Pancreas (tissue), 10 donors: ENCODE measurements at regions not wholly inside any gene's neighbourhood (a gene's known extent, or its start where the extent isn't known, plus 50 kb on each side); places are given as distances from the start of the nearest gene placed in this dataset.

Experiments
- ATAC-seq, 4 donors: fragments of 200-7000 bp; cut with Tn5 transposase; one replicate each; pipeline versions ENCODE4 v1.8.0 to v1.9.1; 2020; ENCODE audit warnings: mild to moderate bottlenecking in 4 of 4, moderate library complexity in 4 of 4
- DNase-seq, 6 donors: peaks; one replicate each; pipeline ENCODE4 v3.0.0-alpha.2; 2020
- FAIRE-seq: peaks from 2 replicates; lab custom pipeline; 2012; peaks lifted over from hg19 to GRCh38; lab: Jason Lieb, UNC
- H3K27ac ChIP-seq, 4 donors: fragments of 200-600 bp; sonication (generic); 1 replicate in 3 of 4; 2 replicates in 1 of 4; pipeline versions ENCODE4 v1.5.0 to v1.8.0; 2020
- H3K27me3 ChIP-seq, 4 donors: fragments of 200-600 bp; one replicate each; pipeline ENCODE4 v1.8.0; 2021
- H3K36me3 ChIP-seq, 3 donors: fragments of 200-600 bp; sonication (generic) in 1 of 3; one replicate each; pipeline versions ENCODE4 v1.5.0 to v1.8.0; 2020 to 2021
- H3K4me1 ChIP-seq, 3 donors: fragments of 200-600 bp; one replicate each; pipeline ENCODE4 v1.8.0; 2021
- H3K4me3 ChIP-seq, 4 donors: fragments of 200-600 bp; sonication (generic) in 2 of 4; one replicate each; pipeline versions ENCODE4 v1.5.0 to v1.8.0; 2020 to 2021
- H3K9me3 ChIP-seq, 4 donors: fragments of 200-600 bp; one replicate each; pipeline ENCODE4 v1.8.0; 2021
- WGBS, 2 donors: extraction: QIAGEN DNeasy Blood & Tissue Kit; methylation state at CpG; one replicate each; pipeline ENCODE4 v1.1.7; 2013; 5-methylcytosine and 5-hydroxymethylcytosine counted together
- intact Hi-C, 3 donors: fragments of 100-400 bp; cut with DNase I; formaldehyde crosslinking; loops; one replicate each; pipeline versions ENCODE4 v1.11.1 to v1.14.2; 2022
- microRNA-seq, 2 donors: library from miRNA; unstranded; fragments of <30 nt; microRNA quantifications; one replicate each; pipeline versions ENCODE4 to v1.1.0, GENCODE V29; 2019 to 2020
- TF ChIP-seq, protein P1 (sequence below), 4 donors: fragments of 200-600 bp; sonication (generic) in 3 of 4; IDR thresholded peaks; one replicate each; pipeline versions ENCODE4 v1.5.0 to v1.8.0; 2021; ENCODE audit warnings: antibody characterized with exemption in 4 of 4
- donor health status: healthy with polysubstance abuse.
- donor health status: DM: no; HTN: no; CAD: no; lungs with moderate emphysema.
- donor health status: DM: no; HTN: no; CAD: no.
- donor health status: control.
- donor health status: control.
- donor health status: Bipolar disorder and iron deficiency.
- donor health status: DM: yes; HTN: yes; CAD: no.
- donor health status: DM: no; HTN: no; CAD: no.
- donor health status: DM: no; HTN: no; CAD: no.
- donor health status: DM: yes; HTN: yes; CAD: no.

DNA sequence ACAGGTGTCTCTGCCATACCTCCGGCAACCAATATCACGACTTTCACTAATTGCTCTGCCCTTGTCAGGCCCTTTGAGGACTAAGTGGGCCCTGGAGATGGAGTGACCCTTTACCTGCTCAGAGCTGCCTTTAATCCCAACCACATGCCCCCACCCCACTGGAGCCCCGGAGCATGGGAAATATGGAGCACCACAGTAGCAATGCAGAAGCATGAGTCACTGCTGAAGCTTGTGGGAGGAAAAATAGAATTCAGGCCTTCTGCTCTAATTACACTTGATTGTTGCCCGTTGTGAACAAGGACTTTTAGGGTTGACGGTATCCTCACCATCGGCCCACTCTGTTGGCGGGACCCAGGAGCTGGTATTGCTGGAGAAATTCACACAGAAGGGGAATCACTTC lies 52.5 kb upstream of the FRMD4A start:
- no peak for FAIRE-seq
- Histone ChIP-seq H3K36me3 (no peaks in the 10 kb centered on the region), H3K27me3 (no peaks in the 10 kb centered on the region), H3K4me1 (peaks cover 0 to 7% (median 5%) of the 10 kb centered on the region in 3 donors), H3K27ac (no peak overlapping the region), H3K4me3 (no peak overlapping the region), H3K9me3 (no peaks in the 10 kb centered on the region)
- TF ChIP-seq, protein P1, sequence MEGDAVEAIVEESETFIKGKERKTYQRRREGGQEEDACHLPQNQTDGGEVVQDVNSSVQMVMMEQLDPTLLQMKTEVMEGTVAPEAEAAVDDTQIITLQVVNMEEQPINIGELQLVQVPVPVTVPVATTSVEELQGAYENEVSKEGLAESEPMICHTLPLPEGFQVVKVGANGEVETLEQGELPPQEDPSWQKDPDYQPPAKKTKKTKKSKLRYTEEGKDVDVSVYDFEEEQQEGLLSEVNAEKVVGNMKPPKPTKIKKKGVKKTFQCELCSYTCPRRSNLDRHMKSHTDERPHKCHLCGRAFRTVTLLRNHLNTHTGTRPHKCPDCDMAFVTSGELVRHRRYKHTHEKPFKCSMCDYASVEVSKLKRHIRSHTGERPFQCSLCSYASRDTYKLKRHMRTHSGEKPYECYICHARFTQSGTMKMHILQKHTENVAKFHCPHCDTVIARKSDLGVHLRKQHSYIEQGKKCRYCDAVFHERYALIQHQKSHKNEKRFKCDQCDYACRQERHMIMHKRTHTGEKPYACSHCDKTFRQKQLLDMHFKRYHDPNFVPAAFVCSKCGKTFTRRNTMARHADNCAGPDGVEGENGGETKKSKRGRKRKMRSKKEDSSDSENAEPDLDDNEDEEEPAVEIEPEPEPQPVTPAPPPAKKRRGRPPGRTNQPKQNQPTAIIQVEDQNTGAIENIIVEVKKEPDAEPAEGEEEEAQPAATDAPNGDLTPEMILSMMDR (IDR thresholded peaks at IDR 0.05), result no peak
- no peak for ATAC-seq
- no peak for DNase-seq
- intact Hi-C loops, result no loop called here
- 93 to 96% methylated on average over 7 of the region's 7 CpGs for WGBS, 2 donors

DNA sequence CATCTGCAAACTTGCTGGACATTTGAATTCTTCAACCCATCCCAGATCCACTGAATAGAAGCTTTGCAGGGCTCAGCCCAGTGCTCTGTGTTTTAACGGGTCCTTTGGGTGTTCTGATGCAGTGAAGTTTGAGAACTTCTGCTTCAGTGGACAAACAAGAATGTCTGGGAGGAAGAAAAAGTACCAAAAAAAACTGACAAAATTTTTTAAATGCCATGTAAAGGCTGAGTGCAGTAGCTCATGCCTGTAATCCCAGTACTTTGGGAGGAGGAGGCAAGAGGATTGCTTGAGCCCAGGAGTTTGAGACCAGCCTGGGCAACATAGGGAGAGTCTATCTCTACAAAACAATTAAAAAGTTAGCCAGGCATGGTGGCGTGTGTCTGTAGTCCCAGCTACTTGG lies 51.8 kb upstream of the FRMD4A start:
- no peak overlapping the region for H3K4me3 ChIP-seq
- TF ChIP-seq, protein P1 (IDR thresholded peaks at IDR 0.05), result no peak
- DNase-seq (no peak), ATAC-seq (no peak), FAIRE-seq (no peak)
- H3K36me3 ChIP-seq, result no peaks in the 10 kb centered on the region
- H3K27me3 ChIP-seq, result no peaks in the 10 kb centered on the region
- intact Hi-C loops, result no loop called here
- WGBS, 2 donors, result 89 to 93% methylated on average over 2 of the region's 2 CpGs
- peaks cover 0 to 7% (median 5%) of the 10 kb centered on the region in 3 donors for H3K4me1 ChIP-seq
- peak overlapping the region in 1 of 4 donors; percentile 21 for H3K27ac ChIP-seq
- H3K9me3 ChIP-seq, result no peaks in the 10 kb centered on the region

DNA sequence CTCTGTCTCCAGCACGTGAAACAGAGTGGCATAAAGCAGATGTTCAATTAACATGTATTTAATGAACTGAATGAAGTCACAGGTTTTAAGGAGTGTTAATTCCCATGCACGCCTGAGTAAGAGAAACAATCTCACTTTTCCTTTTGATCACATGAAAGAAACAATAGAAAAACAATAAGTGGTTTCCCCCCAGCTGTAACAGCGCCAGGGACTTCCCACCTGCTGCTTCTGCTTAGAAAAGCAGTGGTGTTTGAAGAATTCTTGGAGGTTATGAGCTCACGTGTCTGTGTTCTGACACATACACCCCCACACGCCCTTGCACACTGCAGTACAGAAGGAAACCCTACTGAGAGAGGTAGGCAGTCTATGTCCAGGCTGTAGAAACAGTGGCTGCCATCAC lies 51.3 kb upstream of the FRMD4A start:
- Histone ChIP-seq H3K9me3 (no peaks in the 10 kb centered on the region), H3K27ac (peak overlapping the region in 2 of 4 donors; percentile 52 to 70), H3K36me3 (no peaks in the 10 kb centered on the region), H3K27me3 (no peaks in the 10 kb centered on the region), H3K4me3 (no peak overlapping the region), H3K4me1 (peaks cover 0 to 7% (median 5%) of the 10 kb centered on the region in 3 donors)
- ATAC-seq (peak in 1 of 4 donors; percentile 36), FAIRE-seq (no peak), DNase-seq (no peak)
- intact Hi-C loops, result no loop called here
- TF ChIP-seq, protein P1 (IDR thresholded peaks at IDR 0.05), result no peak
- WGBS, 2 donors, result 75 to 81% methylated on average over 5 of the region's 5 CpGs

DNA sequence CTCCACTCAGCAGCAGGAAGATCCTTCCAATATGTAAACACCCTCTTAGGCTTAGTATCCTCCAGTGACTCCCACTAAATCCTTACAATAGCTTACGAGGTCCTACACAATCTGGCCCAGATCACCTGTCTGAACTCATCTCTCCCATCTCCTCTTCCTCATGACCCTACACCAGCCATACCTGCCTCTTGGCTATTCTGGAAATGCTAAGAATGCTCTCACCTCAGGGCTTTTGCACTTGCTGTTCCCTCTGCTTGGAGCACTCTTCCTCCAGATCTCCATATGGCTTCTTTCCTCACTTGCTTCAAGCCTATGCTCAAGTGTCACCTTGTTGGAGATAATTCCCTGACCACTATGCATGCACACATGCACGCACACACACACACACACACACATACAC lies 50.8 kb upstream of the FRMD4A start:
- ATAC-seq, result no peak
- DNase-seq, result no peak
- H3K4me1 ChIP-seq, result peaks cover 0 to 7% (median 5%) of the 10 kb centered on the region in 3 donors
- TF ChIP-seq, protein P1 (IDR thresholded peaks at IDR 0.05), result no peak
- no peaks in the 10 kb centered on the region for H3K9me3 ChIP-seq
- peak overlapping the region in 2 of 4 donors; percentile 52 to 70 for H3K27ac ChIP-seq
- no peaks in the 10 kb centered on the region for H3K36me3 ChIP-seq
- no peak overlapping the region for H3K4me3 ChIP-seq
- 76 to 95% methylated on average over 2 of the region's 2 CpGs for WGBS, 2 donors
- no peaks in the 10 kb centered on the region for H3K27me3 ChIP-seq
- intact Hi-C loops, result no loop called here
- no peak for FAIRE-seq

DNA sequence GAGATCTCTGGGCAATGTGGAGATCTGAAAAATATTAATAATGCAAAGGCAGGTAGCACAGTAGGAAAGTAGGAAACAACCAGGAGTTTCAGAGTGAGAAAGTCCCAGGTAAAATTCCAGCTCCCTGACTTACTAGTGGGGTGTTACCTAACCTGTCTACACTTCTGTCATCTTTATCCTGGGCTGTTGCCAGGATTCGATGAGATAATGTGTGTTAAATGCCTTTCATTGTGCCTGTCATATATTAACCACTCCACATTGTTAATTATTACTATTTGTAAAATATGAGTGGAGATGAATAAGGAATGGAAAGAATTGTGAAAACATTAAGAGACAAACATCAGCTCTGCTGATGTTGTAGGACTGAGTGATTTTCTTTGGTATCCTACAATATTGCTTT lies 50.0 kb upstream of the FRMD4A start:
- no peaks in the 10 kb centered on the region for H3K9me3 ChIP-seq
- ATAC-seq (peak; percentile 74 to 83 (median 80)), FAIRE-seq (no peak), DNase-seq (peak in 3 of 6 donors; percentile 30 to 61 (median 48))
- 11 to 13% methylated on average over 1 of the region's 1 CpG for WGBS, 2 donors
- intact Hi-C loops, result no loop called here
- H3K4me1 ChIP-seq, result peaks cover 0 to 7% (median 5%) of the 10 kb centered on the region in 3 donors
- H3K27me3 ChIP-seq, result no peaks in the 10 kb centered on the region
- H3K4me3 ChIP-seq, result no peak overlapping the region
- H3K36me3 ChIP-seq, result no peaks in the 10 kb centered on the region
- TF ChIP-seq, protein P1 (IDR thresholded peaks at IDR 0.05), result no peak
- H3K27ac ChIP-seq, result peak overlapping the region in 2 of 4 donors; percentile 62 to 70

Small RNAs in the stretch of these regions (microRNA-seq; reads per million reads assigned to microRNA genes)
- 0 reads per million in 2 donors for gene MIR1265
- 0 reads per million in 2 donors for gene MIR4293
